ENCODE measurements at regions not wholly inside any gene's neighbourhood (a gene's known extent, or its start where the extent isn't known, plus 50 kb on each side); places are given as distances from the start of the nearest gene placed in this dataset.

DNA sequence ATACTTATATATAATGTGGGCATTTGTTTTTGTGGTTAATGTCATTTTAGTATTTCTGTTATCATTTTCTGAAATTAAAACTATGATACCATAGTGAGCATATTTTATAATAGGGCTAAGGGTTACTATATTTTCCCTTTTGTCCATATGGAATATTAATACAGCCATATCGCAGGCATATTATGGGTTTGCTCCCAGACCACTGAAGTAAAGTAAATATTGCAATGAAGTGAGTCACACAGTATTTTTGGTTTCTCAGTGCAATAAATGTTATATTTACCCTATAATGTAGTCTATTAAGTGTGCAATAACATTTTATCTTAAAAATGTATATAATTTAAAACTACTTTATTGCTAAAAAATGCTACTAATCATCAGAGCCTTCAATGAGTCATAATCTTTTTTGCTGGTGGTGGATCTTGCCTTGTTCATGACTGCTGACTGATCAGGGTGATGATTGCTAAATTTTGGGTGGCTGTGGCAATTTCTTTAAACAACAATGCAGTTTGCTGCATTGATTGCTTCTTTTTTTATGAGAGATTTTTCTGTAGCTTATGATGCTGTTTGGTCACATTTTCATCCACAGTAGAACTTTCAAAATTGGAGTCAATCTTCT is 1044.5 kb upstream of the NOVA1 start:
- TF ChIP-seq EP300 (conservative IDR thresholded peaks at IDR 0.05; ENCODE audit: poor library complexity, severe bottlenecking) (no peak), SMC3 (conservative IDR thresholded peaks at IDR 0.05; ENCODE audit: poor library complexity) (no peak), RAD21 (conservative IDR thresholded peaks at IDR 0.05) (no peak), MXI1 (conservative IDR thresholded peaks at IDR 0.05; ENCODE audit: poor library complexity, severe bottlenecking) (no peak)
- TF ChIP-seq, protein P1, sequence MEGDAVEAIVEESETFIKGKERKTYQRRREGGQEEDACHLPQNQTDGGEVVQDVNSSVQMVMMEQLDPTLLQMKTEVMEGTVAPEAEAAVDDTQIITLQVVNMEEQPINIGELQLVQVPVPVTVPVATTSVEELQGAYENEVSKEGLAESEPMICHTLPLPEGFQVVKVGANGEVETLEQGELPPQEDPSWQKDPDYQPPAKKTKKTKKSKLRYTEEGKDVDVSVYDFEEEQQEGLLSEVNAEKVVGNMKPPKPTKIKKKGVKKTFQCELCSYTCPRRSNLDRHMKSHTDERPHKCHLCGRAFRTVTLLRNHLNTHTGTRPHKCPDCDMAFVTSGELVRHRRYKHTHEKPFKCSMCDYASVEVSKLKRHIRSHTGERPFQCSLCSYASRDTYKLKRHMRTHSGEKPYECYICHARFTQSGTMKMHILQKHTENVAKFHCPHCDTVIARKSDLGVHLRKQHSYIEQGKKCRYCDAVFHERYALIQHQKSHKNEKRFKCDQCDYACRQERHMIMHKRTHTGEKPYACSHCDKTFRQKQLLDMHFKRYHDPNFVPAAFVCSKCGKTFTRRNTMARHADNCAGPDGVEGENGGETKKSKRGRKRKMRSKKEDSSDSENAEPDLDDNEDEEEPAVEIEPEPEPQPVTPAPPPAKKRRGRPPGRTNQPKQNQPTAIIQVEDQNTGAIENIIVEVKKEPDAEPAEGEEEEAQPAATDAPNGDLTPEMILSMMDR (IDR thresholded peaks at IDR 0.05; ENCODE audit: poor library complexity, severe bottlenecking), result no peak
- Histone ChIP-seq H3K36me3 (ENCODE audit: insufficient read depth, low read length) (peaks cover 2% of the 10 kb centered on the region), H2AFZ (ENCODE audit: low read depth, low read length) (no peak overlapping the region)

DNA sequence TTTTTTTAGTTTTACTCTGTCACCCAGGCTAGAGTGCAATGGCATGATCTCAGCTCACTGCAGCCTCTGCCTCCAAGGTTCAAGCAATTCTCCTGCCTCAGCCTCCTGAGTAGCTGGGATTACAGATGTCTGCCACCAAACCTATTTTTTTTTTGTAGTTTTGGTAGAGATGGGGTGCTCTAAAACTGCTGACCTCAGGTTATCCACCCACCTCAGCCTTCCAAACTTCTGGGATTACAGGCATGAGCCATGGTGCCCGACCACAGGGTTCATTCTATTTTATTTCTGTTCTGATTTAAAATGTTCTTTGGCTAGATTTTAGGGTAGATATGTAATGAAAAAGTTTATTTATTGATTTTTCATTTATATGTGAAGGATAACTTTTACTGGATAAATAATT is 1062.8 kb upstream of the NOVA1 start:
- no peaks in the 10 kb centered on the region for H3K9me3 ChIP-seq (ENCODE audit: low read length)
- H2AFZ ChIP-seq (ENCODE audit: low read depth, low read length), result no peak overlapping the region
- no peak for TF ChIP-seq SMC3 (conservative IDR thresholded peaks at IDR 0.05; ENCODE audit: poor library complexity)
- no peak for TF ChIP-seq EP300 (conservative IDR thresholded peaks at IDR 0.05; ENCODE audit: poor library complexity, severe bottlenecking)
- TF ChIP-seq RAD21 (conservative IDR thresholded peaks at IDR 0.05), result no peak
- no peak for TF ChIP-seq MXI1 (conservative IDR thresholded peaks at IDR 0.05; ENCODE audit: poor library complexity, severe bottlenecking)
- no peak for TF ChIP-seq POLR2AphosphoS5 (IDR thresholded peaks at IDR 0.05)
- TF ChIP-seq, protein P1 (IDR thresholded peaks at IDR 0.05; ENCODE audit: poor library complexity, severe bottlenecking), result no peak
- no peak for TF ChIP-seq TAF1 (IDR thresholded peaks at IDR 0.05; ENCODE audit: low read depth)
- no peak for TF ChIP-seq EZH2 (IDR thresholded peaks at IDR 0.05; ENCODE audit: borderline replicate concordance, insufficient read depth, low read length, poor library complexity, severe bottlenecking)
- TF ChIP-seq, protein P2, sequence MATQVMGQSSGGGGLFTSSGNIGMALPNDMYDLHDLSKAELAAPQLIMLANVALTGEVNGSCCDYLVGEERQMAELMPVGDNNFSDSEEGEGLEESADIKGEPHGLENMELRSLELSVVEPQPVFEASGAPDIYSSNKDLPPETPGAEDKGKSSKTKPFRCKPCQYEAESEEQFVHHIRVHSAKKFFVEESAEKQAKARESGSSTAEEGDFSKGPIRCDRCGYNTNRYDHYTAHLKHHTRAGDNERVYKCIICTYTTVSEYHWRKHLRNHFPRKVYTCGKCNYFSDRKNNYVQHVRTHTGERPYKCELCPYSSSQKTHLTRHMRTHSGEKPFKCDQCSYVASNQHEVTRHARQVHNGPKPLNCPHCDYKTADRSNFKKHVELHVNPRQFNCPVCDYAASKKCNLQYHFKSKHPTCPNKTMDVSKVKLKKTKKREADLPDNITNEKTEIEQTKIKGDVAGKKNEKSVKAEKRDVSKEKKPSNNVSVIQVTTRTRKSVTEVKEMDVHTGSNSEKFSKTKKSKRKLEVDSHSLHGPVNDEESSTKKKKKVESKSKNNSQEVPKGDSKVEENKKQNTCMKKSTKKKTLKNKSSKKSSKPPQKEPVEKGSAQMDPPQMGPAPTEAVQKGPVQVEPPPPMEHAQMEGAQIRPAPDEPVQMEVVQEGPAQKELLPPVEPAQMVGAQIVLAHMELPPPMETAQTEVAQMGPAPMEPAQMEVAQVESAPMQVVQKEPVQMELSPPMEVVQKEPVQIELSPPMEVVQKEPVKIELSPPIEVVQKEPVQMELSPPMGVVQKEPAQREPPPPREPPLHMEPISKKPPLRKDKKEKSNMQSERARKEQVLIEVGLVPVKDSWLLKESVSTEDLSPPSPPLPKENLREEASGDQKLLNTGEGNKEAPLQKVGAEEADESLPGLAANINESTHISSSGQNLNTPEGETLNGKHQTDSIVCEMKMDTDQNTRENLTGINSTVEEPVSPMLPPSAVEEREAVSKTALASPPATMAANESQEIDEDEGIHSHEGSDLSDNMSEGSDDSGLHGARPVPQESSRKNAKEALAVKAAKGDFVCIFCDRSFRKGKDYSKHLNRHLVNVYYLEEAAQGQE (IDR thresholded peaks at IDR 0.05; ENCODE audit: borderline replicate concordance), result no peak

More for the DNA sequence above, 1044.5 kb upstream of the NOVA1 start:
- no peaks in the 10 kb centered on the region for H3K27me3 ChIP-seq (ENCODE audit: insufficient read depth, low read depth, low read length)
- peaks cover 14% of the 10 kb centered on the region for H3K9me3 ChIP-seq (ENCODE audit: low read length)
- no peak overlapping the region for H3K27ac ChIP-seq (ENCODE audit: low read length)
- no peak overlapping the region for H3K4me2 ChIP-seq (ENCODE audit: low read length)
- no peaks in the 10 kb centered on the region for H3K9me2 ChIP-seq (ENCODE audit: insufficient read depth, low read length)
- H3K4me3 ChIP-seq (ENCODE audit: low read length), result no peak overlapping the region
- no peaks in the 10 kb centered on the region for H3F3A ChIP-seq (ENCODE audit: insufficient read depth, low read length, poor library complexity, severe bottlenecking)
- no peaks in the 10 kb centered on the region for H3K79me2 ChIP-seq (replicated peaks; ENCODE audit: insufficient read depth, low read length)
- H3K9ac ChIP-seq (ENCODE audit: low read length), result no peak overlapping the region
- H4K20me1 ChIP-seq (ENCODE audit: insufficient read depth), result no peaks in the 10 kb centered on the region

More for the DNA sequence above, 1062.8 kb upstream of the NOVA1 start:
- no peak overlapping the region for H3K4me3 ChIP-seq (ENCODE audit: low read length)
- no peaks in the 10 kb centered on the region for H4K20me1 ChIP-seq (ENCODE audit: insufficient read depth)
- H3F3A ChIP-seq (ENCODE audit: insufficient read depth, low read length, poor library complexity, severe bottlenecking), result no peaks in the 10 kb centered on the region
- H3K27ac ChIP-seq (ENCODE audit: low read length), result no peak overlapping the region
- H3K9ac ChIP-seq (ENCODE audit: low read length), result no peak overlapping the region
- H3K9me2 ChIP-seq (ENCODE audit: insufficient read depth, low read length), result no peaks in the 10 kb centered on the region
- no peaks in the 10 kb centered on the region for H3K36me3 ChIP-seq (ENCODE audit: insufficient read depth, low read length)
- no peak overlapping the region for H3K4me2 ChIP-seq (ENCODE audit: low read length)
- no peaks in the 10 kb centered on the region for H3K79me2 ChIP-seq (replicated peaks; ENCODE audit: insufficient read depth, low read length)
- H3K27me3 ChIP-seq (ENCODE audit: insufficient read depth, low read depth, low read length), result no peaks in the 10 kb centered on the region
